HG03280 (cell line): ENCODE measurements at regions not wholly inside any gene's neighbourhood (a gene's known extent, or its start where the extent isn't known, plus 50 kb on each side); places are given as distances from the start of the nearest gene placed in this dataset.

Experiments
- ATAC-seq: cut with Tn5 transposase; IDR thresholded peaks from one replicate; pipeline ENCODE4 v1.9.1; 2021; ENCODE audit warnings: mild to moderate bottlenecking, moderate library complexity; ENCODE audit not compliant: unreplicated experiment

DNA sequence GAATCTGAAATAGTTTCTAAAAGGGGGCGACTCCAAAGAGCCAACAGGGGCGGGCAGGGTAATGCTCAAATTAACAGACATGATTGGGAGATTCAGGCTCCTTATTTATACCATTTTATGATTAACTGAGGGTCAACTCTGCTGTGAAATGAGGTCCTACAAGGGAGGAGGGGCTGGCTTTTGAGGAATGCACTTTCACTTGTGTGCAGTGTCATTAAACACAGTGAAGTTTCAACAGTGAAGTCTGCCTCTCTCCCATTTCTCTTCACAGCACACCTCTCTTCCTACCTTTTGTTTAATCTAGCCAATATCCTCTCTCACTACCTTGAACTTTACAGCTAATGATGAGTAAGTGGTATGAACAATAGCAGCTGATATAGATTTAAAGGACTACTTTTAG lies 557.3 kb upstream of the CITED2 start:
- no peak for ATAC-seq

DNA sequence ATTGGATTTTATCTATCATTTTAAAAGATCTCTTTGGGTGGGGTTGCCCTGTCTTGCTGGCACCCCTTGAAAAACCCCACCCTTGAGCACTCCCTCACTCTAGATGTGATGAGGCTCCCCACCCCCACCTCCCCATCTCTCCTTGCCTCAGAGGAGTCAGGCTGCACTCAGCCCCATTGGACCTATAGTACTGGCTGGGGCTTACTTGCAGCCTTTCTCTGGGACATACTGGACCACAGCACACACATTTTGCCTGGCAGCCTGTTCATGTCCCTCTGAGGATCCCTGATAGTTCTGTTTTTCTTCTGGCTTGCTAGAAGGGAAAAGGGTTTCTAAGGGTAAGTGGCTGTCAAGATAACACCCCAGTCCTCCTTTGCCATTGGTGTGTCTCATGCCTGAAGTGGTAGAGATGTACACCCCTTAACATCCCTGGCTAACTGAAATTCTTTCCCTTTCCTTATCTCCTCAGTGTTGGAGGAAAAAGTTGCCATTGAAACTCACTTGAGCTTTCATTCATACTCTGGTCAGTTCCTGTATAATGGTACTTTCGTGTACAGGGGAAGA lies 553.4 kb upstream of the CITED2 start:
- ATAC-seq, result no peak

DNA sequence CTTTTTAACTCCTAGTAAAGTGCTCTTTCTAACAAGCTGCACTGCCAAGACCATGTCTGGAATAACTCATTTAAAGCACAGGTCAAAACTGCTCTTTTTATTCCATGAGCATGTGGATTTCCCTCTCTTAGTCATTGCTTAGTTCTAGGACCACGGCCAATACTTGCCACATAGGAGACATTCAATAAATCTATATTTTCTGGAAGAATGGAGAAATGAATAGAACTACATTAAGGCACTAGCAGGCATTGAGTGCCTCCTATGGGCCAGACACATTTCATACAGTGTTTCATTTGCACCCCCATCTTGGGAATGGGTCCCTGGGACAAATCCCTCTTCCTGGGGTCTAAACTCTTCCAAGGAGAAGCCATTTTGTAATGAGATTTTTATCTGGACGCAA lies 552.8 kb upstream of the CITED2 start:
- no peak for ATAC-seq

DNA sequence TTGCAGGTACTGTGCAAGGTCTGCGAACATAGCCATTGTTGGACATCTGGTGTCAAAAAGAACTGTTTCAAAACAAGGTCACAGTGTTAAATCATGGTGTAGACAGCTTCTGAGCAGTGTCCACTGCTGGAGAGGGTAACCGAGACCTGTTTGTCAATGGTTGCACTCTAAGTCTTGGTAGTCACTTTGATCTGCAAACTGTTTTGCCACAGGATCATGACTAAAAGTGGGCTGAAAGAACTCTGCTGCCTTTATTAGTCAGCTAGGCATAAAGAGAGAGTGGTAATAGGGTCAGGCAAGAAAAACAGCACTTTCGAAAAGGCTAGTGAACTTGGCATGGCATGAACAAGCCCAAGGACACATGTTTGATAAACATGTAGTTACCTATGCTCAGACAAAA lies 552.3 kb upstream of the CITED2 start:
- no peak for ATAC-seq

DNA sequence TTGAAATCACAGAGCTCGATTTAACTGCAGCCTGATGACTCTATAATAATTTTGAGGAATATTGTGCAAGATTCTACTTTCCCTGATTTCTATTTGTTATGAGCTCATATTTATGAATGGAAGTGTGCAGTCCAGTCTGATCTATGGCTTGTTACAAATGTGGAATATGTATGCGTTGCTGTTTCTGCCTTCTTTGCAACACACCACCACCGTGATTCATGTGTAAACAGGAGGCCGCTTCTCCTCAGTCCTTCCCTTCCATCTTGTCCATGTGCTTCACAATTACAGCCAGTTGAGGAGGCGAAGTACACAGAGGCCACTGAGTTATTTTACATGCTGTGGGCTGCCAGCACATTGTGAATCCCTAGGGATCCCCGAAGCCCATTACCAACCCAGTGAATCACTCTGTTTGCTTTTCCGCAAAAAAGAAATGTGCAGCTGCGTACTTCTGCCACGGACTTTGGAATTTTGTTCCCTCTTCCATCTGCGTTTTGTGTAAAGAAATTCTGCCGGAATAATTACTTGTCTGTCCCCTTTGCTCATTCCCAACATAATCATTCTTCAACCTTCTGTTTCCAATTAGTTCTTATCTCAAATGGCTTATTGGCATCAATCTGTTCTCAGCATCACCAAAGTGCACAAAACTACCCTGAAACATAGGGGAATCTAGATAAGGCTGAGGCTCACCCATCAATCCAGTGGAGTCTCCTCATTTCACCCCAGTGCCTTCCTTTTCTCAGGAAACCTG lies 551.6 kb upstream of the CITED2 start:
- ATAC-seq, result no peak

DNA sequence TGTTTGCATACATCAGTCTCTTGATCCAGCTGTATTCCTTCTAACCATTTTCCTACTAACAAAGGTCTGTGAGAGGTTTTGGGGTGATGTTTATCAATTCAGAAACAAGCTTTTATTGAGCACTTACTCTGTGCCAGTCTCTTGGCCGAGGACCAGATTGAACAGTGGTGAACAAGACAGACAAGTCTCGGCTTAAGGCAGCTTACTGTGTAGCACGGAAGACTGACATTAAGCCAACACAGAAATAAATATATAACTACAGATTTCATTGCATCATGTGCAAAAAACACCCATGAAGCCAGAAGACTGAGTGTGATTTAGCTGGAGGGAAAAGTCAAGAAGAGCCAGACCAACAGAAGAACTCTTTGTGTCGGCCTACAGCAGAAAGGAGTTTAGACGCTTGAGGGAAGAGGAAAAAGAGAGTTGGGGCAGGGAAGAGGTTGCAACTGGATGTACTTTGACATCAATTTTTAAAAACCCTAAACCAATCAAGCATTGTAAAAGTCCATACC lies 549.6 kb upstream of the CITED2 start:
- no peak for ATAC-seq

DNA sequence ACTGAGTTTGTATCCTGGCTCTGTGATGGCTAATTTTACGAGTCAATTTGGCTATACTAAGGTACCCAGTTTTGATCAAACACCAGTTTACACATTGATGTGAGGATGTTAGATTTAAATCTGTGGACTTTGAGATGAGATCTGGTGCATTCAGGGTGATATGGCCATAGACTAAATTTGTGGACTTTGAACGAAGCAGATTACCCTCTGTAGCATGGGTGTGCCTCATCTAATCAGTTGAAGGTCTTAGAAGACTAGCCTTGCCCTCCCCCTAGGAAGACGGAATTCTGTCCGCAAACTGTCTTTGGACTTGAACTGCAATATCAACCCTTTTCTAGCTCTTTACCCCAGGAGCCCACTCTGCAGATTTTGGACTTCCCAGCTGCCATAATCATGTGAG lies 547.8 kb upstream of the CITED2 start:
- no peak for ATAC-seq

DNA sequence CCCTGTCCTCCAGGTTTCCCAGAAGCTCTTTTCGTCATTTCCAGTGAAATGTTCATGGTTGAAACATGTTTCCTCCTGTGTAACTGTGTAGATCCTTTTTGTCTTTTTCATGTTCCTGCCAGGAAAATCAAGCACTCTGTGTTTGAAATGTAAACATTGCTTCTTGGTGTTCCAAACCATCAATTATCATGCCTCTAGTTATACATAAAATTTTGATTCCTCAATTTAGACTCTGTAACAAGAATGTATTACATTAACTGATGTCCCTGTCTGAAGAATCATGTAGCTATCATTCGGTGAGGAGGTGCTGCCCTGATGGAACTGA lies 546.3 kb upstream of the CITED2 start:
- ATAC-seq, result no peak

DNA sequence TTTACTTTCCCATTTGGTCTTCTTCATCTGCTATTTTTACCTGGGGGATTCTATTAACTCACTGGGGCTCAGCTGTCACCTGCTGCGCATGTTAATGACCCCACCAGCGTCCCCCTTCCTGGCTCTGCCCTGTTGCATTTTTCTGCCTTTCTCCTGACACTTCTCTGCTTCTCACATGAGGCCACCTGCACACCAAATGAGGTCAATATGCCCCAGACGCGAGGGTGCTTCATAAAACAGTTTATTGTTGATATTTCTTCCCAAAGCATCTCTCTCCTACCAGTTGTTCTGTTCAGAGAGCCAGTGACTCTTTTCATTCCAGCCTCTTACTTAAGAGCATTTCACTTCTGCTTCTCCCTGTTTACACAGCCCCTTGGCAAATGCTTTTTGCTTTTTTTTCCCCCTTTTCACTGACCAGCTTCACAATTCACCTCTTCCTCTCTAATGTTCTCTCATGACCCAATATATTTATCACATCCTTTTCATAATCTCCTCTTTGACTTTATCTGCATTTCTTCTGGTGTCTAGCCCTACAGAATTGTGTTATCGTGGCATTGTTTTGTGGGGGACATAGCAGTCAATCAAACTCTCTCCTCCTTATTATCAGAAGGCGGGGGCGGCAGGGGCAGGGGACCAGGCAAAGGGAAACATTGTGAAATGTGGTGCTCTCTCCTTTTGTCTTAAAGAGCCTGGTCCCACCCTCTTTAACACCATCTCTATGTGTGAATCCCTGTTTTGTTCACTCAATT lies 545.8 kb upstream of the CITED2 start:
- ATAC-seq, result no peak

DNA sequence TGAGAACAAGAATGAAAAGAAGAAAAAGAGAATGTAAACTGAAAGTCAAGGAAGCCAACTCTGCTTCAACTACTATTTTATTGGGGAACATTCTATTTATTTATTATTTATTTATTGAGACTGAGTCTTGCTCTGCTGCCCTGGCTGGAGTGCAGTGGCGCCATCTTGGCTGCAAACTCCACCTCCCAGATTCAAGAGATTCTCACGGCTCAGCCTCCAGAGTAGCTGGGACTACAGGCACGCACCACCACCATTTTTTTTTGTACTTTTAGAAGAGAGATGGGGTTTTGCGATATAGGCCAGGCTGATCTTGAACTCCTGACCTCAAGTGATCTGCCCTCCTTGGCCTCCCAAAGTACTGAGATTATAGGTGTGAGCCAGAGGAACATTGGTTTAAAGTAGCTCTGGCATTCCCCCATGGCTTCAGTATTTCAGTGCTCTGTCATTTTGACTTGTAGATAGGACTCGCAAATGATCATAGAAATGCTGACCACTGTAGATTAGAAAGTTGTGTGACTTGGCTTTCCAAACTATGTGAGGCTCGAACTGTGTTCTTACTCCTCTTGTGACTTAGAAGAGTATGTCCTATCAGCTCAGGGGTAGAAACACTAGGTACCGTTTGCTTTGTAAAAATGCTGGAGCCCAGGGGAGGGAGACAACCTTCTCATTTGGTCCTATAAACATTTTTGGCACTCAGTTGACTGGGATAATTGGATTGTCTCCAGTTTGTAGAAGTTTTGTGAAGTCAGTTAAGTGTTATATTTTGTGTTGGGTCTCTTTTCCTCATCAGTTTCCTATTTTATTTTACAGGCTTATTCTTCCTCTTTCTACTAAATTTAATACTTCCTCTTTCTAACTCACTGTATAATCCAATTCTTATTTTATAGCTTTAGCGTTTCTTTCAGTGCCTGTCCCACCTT lies 544.9 kb upstream of the CITED2 start:
- no peak for ATAC-seq

DNA sequence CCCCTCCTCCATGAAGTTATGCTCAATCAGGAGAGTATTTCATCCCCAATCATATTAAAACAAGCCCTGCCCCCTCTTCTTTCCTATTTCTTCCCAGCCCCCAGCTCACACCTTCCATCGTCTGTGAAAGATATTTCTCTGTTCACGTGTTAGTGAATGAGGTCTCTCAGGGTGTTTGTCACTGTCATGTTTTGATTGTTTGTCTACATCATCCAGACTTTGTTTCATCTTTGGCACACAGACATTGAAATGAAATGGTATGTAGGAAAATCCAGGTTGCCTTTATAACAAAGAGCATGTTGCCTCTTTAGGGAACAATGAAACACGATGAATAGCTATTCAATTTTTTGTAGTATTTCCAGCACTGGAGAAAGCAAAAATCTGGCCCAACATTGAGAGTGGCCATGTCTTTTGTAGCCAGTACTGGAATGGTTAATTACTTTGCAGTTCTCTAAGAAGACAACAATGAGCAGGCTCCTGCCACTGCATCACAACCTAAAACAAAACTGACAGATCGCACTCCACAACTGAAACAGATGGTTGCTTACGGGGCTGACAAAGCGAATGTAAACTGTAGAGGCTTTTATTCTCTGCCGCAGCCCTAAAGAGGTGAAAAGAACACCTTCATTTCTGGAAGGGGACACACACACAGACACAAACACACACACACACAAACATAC lies 543.6 kb upstream of the CITED2 start:
- ATAC-seq, result no peak

DNA sequence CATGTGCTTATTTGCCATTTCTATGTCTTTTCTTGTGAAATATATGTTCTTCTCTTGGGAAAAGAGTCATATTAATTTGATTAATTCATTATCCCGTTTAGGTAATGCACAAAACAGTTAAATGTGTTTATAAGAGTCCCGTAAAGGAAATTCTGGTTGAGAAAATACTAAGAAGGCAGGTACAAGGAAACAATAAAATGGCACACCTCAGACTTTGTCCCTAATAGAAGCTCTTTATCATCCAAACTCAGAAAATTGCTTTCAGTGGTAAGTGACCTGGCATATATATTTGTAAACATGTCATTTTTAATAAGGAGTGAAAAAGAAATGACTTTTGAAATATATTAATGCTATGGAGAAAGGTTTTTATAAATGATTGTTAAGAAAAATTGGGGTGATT lies 540.5 kb upstream of the CITED2 start:
- ATAC-seq, result no peak

DNA sequence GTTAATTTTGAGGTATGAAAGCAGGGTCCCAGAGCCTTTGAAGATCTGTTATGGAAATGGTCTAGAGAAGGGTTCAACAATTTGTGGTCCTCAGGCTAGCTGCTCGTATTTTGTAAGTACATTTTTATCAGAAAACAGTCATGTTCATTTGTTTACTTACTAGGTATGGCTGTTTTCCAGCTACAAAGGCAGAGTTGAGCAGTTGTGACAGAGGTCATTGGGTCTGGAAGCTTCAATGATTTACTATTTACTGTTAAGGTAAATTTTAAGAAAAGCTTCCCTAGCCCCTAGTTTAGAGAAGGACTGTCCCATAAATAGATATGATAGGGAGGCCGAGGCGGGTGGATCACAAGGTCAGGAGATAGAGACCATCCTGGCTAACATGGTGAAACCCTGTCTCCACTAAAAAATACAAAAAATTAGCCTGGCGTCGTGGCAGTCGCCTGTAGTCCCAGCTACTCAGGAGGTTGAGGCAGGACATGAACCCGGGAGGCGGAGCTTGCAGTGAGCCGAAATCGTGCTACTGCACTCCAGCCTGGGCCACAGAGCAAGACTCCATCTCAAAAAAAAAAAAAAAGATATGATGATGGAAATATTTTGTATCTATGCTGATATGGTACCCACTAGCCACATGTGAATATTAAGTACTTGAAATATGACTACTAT lies 538.4 kb upstream of the CITED2 start:
- no peak for ATAC-seq

DNA sequence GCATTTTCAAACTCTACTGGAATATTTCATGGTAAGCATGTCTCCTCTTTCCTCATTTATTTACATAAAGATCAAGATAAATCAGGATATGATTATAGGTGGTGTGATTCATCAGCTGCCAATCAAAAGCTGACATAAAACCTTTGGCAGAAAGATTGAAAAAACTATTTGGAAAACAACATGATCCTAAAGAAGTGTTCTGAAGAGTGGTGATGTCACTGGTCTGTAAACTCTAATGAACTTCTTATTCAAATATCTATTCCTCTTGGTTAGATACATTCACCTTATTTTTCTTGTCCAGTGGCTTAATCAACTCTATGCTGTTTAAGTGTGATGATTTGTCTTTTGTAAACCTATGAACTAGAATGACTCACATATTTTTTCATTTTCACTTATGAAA lies 535.5 kb upstream of the CITED2 start:
- no peak for ATAC-seq

DNA sequence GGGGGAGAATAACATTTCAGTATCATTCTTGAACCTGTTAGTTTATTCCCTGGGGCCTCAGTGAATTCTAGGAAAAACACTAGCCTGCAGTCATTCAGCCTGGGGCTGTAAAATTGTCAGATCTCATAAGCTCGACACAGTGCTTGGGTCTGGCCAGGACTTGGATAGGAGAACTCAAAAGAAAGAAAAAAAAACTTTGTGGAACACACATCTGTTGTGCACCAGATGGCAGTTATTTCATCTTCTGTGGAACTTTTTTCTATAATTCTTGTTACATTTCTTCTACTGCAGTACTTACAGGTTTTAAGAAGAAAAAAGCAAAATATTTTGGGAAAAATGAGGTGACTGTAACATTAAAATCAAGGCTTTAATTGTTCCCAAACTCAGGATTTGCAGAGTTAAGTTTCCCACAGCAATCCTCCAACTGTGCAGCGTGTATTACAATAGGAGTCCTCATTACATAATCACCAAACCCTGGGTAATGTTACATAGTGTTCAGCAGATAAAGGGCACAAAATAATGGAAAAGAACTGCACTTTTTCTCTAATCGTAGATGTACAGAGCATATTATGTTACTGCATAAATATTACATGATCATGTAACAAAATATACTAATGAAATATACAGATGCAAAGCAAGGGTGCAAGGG lies 531.1 kb upstream of the CITED2 start:
- ATAC-seq, result no peak

DNA sequence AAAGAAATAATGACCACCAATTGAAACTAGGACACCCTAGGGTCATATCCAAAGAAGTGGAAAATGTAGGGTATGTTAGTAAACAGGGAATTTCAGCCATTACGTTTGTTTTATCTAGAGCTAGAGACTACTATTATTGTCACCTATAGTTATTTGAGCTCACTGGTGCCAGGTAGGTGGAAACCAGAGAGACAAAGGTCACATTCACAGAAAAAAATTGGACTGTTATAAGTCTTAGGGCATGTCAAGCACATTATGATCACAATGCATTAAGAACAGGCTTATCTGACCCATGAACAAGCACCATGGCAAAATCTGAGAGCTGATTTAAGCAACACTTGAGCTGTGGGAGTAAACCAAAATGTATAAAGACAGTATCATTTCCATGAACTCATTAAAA lies 530.1 kb upstream of the CITED2 start:
- no peak for ATAC-seq

DNA sequence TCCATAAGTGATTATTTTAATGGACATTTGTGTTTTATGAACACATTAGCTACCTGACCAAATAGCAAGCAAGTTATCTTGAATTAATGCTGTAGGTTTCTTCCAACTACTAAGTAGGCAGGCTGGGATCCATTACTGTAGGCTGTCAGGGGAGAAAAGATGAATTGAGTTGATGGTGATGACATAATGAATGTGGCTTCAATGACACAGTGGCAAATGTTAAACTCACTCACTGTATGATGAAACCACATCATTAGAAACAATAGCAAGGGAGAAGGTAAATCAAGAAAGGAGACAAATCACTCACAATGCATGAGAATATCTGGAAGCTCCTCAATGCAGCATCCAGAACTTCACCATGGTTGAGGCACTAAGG lies 529.7 kb upstream of the CITED2 start:
- ATAC-seq, result no peak

DNA sequence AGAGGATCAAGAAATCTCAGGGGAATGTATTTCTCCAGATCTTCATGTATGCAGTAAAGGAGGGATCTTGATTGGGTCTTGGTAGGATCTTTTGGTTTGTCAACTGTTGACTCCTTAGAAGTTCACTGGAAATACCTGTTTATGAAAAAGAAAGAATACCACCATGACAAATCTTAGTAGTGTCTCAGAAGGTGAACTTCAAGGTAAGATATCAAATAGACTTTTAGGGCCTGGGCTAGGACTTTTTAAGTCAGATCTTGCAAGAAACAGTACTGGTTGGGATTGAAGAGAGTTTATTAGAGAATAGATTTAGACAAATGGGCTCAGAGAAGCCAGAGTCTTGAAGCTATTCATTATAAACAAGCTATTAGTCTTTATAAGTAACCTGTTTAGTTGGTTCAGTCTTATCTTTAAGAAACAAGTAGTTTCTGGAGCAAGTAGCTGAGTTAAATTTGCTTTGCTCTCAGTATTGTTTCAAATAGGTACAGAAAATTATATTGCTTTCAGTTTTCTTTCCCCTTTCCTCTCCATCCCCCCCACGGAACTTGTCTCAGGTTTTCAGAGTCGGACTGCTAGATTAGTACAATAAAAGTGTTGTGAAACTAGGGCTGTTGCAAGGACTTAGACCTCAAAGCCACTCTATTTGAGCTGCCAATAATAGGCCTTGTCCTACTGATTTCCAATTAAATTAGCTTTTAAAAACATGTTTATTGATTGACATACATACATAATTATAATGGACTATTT lies 529.1 kb upstream of the CITED2 start:
- ATAC-seq, result peak; percentile 98

DNA sequence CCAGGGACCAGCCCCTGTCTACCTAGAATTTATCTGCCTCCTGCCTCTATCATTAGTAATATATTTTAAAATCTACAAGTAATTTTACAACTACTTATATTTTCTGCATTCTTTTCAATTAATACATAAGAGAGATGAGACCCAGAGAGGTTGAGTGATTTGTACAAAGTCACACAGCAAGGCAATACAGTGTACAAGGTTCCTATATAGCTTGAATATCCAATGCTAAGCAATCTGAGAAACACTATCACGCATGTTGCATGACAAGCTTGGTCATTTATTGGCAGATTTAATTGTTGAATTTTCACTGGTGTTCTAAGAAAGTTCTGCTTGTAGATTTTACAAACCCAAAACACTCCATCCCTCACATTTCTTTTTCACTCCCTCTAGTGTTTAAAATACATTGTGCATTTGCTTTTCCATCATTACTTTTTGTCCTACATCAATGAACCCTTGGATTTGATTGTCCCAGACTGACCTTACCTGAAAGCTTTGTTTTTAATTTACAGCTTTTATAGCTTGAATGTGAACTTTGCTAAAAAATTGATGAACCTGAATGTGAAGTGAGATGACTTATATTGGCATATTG lies 520.9 kb upstream of the CITED2 start:
- no peak for ATAC-seq
